ENCODE measurements at regions not wholly inside any gene's neighbourhood (a gene's known extent, or its start where the extent isn't known, plus 50 kb on each side); places are given as distances from the start of the nearest gene placed in this dataset.

GRCh38 chr12:105878964-105879363, 259.8 kb downstream of the NUAK1 start:
- Histone ChIP-seq H3K9ac (ENCODE audit: low read length) (no peak overlapping the region), H3K9me3 (ENCODE audit: low read length) (no peaks in the 10 kb centered on the region), H3K27me3 (ENCODE audit: insufficient read depth, low read length) (no peaks in the 10 kb centered on the region), H2AFZ (ENCODE audit: low read length) (no peak overlapping the region), H4K20me1 (ENCODE audit: insufficient read depth, low read length) (no peaks in the 10 kb centered on the region), H3K4me3 (ENCODE audit: low read depth, low read length, poor library complexity, severe bottlenecking) (no peak overlapping the region), H3K4me1 (ENCODE audit: insufficient read depth, low read length, severe bottlenecking) (no peaks in the 10 kb centered on the region), H3K27ac (ENCODE audit: low read depth, low read length, poor library complexity, severe bottlenecking) (no peak overlapping the region), H3K4me2 (ENCODE audit: low read length) (no peak overlapping the region), H3K9me2 (ENCODE audit: low read depth, low read length) (no peaks in the 10 kb centered on the region), H3K36me3 (ENCODE audit: insufficient read depth, low read length) (no peaks in the 10 kb centered on the region), H3K79me2 (ENCODE audit: insufficient read depth, low read length) (no peaks in the 10 kb centered on the region), H3F3A (ENCODE audit: insufficient read depth, low read length) (no peaks in the 10 kb centered on the region)
- TF ChIP-seq EZH2 (IDR thresholded peaks at IDR 0.05; ENCODE audit: borderline replicate concordance, low read length) (no peak), CTCF (IDR thresholded peaks at IDR 0.05; ENCODE audit: low read length) (no peak)

GRCh38 chr12:105880824-105881388, 257.8 kb downstream of the NUAK1 start:
- H2AFZ ChIP-seq (ENCODE audit: low read length): no peak overlapping the region
- H3K9ac ChIP-seq (ENCODE audit: low read length): no peak overlapping the region
- no peak overlapping the region for H3K4me3 ChIP-seq (ENCODE audit: low read depth, low read length, poor library complexity, severe bottlenecking)
- no peaks in the 10 kb centered on the region for H3K79me2 ChIP-seq (ENCODE audit: insufficient read depth, low read length)
- TF ChIP-seq CTCF (IDR thresholded peaks at IDR 0.05; ENCODE audit: low read length) (no peak), EZH2 (IDR thresholded peaks at IDR 0.05; ENCODE audit: borderline replicate concordance, low read length) (no peak)
- H3K36me3 ChIP-seq (ENCODE audit: insufficient read depth, low read length): no peaks in the 10 kb centered on the region
- H3K27ac ChIP-seq (ENCODE audit: low read depth, low read length, poor library complexity, severe bottlenecking): no peak overlapping the region
- no peaks in the 10 kb centered on the region for H3K9me3 ChIP-seq (ENCODE audit: low read length)
- H3K4me2 ChIP-seq (ENCODE audit: low read length): no peak overlapping the region
- no peaks in the 10 kb centered on the region for H3K9me2 ChIP-seq (ENCODE audit: low read depth, low read length)
- H3K4me1 ChIP-seq (ENCODE audit: insufficient read depth, low read length, severe bottlenecking): no peaks in the 10 kb centered on the region
- H4K20me1 ChIP-seq (ENCODE audit: insufficient read depth, low read length): no peaks in the 10 kb centered on the region
- H3F3A ChIP-seq (ENCODE audit: insufficient read depth, low read length): no peaks in the 10 kb centered on the region
- no peaks in the 10 kb centered on the region for H3K27me3 ChIP-seq (ENCODE audit: insufficient read depth, low read length)

- Histone ChIP-seq H3K4me1 (ENCODE audit: insufficient read depth, low read length, severe bottlenecking) (no peaks in the 10 kb centered on the region), H3K4me2 (ENCODE audit: low read length) (no peak overlapping the region)
These were observed 256.4 kb downstream of the NUAK1 start for GRCh38 chr12:105882404-105882803.

More at GRCh38 chr12:105882404-105882803, 256.4 kb downstream of the NUAK1 start:
- H3K27me3 ChIP-seq (ENCODE audit: insufficient read depth, low read length): no peaks in the 10 kb centered on the region
- TF ChIP-seq CTCF (IDR thresholded peaks at IDR 0.05; ENCODE audit: low read length) (no peak), EZH2 (IDR thresholded peaks at IDR 0.05; ENCODE audit: borderline replicate concordance, low read length) (no peak)
- H2AFZ ChIP-seq (ENCODE audit: low read length): no peak overlapping the region
- H3K9me2 ChIP-seq (ENCODE audit: low read depth, low read length): no peaks in the 10 kb centered on the region
- H3K27ac ChIP-seq (ENCODE audit: low read depth, low read length, poor library complexity, severe bottlenecking): no peak overlapping the region
- no peaks in the 10 kb centered on the region for H4K20me1 ChIP-seq (ENCODE audit: insufficient read depth, low read length)
- H3K36me3 ChIP-seq (ENCODE audit: insufficient read depth, low read length): no peaks in the 10 kb centered on the region
- no peaks in the 10 kb centered on the region for H3F3A ChIP-seq (ENCODE audit: insufficient read depth, low read length)
- no peak overlapping the region for H3K4me3 ChIP-seq (ENCODE audit: low read depth, low read length, poor library complexity, severe bottlenecking)
- no peaks in the 10 kb centered on the region for H3K79me2 ChIP-seq (ENCODE audit: insufficient read depth, low read length)
- H3K9me3 ChIP-seq (ENCODE audit: low read length): no peaks in the 10 kb centered on the region
- no peak overlapping the region for H3K9ac ChIP-seq (ENCODE audit: low read length)

Measured in OCI-LY1 (cell line).